Breast epithelium (tissue), 4 donors: ENCODE measurements at regions not wholly inside any gene's neighbourhood (a gene's known extent, or its start where the extent isn't known, plus 50 kb on each side); places are given as distances from the start of the nearest gene placed in this dataset.

ENCODE experiments used
- DNase-seq, 2 donors: peaks; one replicate each; pipeline ENCODE4 v3.0.0-alpha.2; 2019; ENCODE audit warnings: low spot score in 2 of 2
- H3K27ac ChIP-seq, 2 donors: fragments of 200-600 bp; sonication (generic) in 1 of 2; one replicate each; pipeline ENCODE4 v1.5.1; 2016 to 2019; ENCODE audit warnings: mild to moderate bottlenecking in 1 of 2
- H3K27me3 ChIP-seq, 2 donors: fragments of 200-600 bp; sonication (generic) in 1 of 2; one replicate each; pipeline versions ENCODE4 v1.5.1 to v1.6.0; 2017 to 2019; ENCODE audit warnings: control low read depth in 1 of 2, mild to moderate bottlenecking in 1 of 2
- H3K36me3 ChIP-seq: fragments of 200-600 bp; one replicate; pipeline ENCODE4 v1.5.1; 2019
- H3K4me1 ChIP-seq, 2 donors: fragments of 200-600 bp; sonication (generic); one replicate each; pipeline ENCODE4 v1.5.1; 2016 to 2019; ENCODE audit warnings: control low read depth in 1 of 2
- H3K4me3 ChIP-seq, 3 donors: fragments of 200-600 bp; sonication (generic); 1 replicate in 2 of 3; 2 replicates in 1 of 3; pipeline ENCODE4 v1.5.1; 2016 to 2019; ENCODE audit warnings: mild to moderate bottlenecking in 3 of 3, moderate library complexity in 2 of 3
- H3K9me3 ChIP-seq, 2 donors: fragments of 200-600 bp; sonication (generic) in 1 of 2; one replicate each; pipeline ENCODE4 v1.5.1; 2016 to 2019; ENCODE audit warnings: control low read depth in 1 of 2
- POLR2A ChIP-seq: fragments of 450-650 bp; IDR thresholded peaks from one replicate; pipeline ENCODE4 v1.6.1; 2016; ENCODE audit warnings: antibody characterized with exemption, mild to moderate bottlenecking, moderate library complexity
- POLR2AphosphoS5 ChIP-seq, 3 donors: sonication (generic); formaldehyde crosslinking; IDR thresholded peaks; one replicate each; pipeline ENCODE4 v1.6.1; 2017; ENCODE audit warnings: antibody characterized with exemption in 3 of 3
- intact Hi-C: fragments of 100-400 bp; cut with DNase I; formaldehyde crosslinking; loops from one replicate; pipeline ENCODE4 v1.15.1; 2023; ENCODE audit warnings: low total_unique reads
- TF ChIP-seq, protein P1 (sequence below), 3 donors: fragments of 450-650 bp; IDR thresholded peaks; one replicate each; pipeline ENCODE4 v1.5.1; 2016 to 2017; ENCODE audit warnings: antibody characterized with exemption in 3 of 3, mild to moderate bottlenecking in 3 of 3, moderate library complexity in 3 of 3

DNA sequence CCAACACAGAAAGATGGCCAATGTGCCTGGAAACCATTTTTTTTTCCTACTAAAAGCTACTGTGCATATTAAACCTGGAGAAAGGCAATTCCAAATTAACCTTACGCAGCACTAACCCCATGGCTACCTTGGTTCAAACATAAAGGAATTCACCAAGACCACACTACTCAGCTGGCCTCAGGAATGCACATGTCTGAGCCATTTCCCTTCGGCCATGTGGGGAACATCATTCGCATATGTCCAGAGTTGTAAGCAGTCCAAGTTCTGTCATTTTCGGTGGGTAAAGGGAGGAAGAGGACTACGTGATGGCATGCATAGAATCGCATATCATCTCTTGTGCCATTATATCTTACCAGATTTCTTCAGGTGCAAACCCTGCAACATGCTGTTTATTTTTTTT lies 175.4 kb downstream of the NTMT2 start:
- Histone ChIP-seq H3K4me1 (no peaks in the 10 kb centered on the region), H3K36me3 (no peaks in the 10 kb centered on the region), H3K27me3 (no peaks in the 10 kb centered on the region), H3K9me3 (peaks cover 0 to 4% of the 10 kb centered on the region in 2 donors), H3K27ac (no peak overlapping the region), H3K4me3 (no peak overlapping the region)
- DNase-seq = no peak
- intact Hi-C loops = no loop called here
- no peak for TF ChIP-seq POLR2AphosphoS5 (IDR thresholded peaks at IDR 0.05)
- TF ChIP-seq POLR2A = no peak
- TF ChIP-seq, protein P1, sequence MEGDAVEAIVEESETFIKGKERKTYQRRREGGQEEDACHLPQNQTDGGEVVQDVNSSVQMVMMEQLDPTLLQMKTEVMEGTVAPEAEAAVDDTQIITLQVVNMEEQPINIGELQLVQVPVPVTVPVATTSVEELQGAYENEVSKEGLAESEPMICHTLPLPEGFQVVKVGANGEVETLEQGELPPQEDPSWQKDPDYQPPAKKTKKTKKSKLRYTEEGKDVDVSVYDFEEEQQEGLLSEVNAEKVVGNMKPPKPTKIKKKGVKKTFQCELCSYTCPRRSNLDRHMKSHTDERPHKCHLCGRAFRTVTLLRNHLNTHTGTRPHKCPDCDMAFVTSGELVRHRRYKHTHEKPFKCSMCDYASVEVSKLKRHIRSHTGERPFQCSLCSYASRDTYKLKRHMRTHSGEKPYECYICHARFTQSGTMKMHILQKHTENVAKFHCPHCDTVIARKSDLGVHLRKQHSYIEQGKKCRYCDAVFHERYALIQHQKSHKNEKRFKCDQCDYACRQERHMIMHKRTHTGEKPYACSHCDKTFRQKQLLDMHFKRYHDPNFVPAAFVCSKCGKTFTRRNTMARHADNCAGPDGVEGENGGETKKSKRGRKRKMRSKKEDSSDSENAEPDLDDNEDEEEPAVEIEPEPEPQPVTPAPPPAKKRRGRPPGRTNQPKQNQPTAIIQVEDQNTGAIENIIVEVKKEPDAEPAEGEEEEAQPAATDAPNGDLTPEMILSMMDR (IDR thresholded peaks at IDR 0.05) = no peak

DNA sequence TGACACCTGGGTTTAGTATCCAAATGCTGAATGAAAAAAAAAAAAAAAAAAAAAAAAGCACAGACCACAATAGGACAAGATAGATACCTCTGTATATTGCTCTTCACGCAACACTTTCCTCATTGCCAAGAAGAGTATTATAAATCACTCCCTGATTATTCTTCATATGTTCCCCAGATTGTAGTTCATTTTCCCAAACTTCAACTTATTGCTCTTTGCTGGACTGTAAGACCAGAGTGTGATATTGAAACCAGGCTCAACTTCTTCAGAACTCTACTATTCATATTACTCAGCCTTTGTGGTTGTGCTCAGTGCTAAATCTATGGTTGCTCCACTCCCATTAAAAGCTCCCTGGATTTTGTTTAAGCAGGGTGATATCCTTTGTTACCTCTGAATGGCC lies 180.4 kb downstream of the NTMT2 start:
- H3K27ac ChIP-seq = no peak overlapping the region
- H3K36me3 ChIP-seq = no peaks in the 10 kb centered on the region
- TF ChIP-seq POLR2A = no peak
- no peak for TF ChIP-seq POLR2AphosphoS5 (IDR thresholded peaks at IDR 0.05)
- TF ChIP-seq, protein P1 (IDR thresholded peaks at IDR 0.05) = no peak
- no peak for DNase-seq
- peaks cover 0 to 4% of the 10 kb centered on the region in 2 donors for H3K9me3 ChIP-seq
- intact Hi-C loops = no loop called here
- no peaks in the 10 kb centered on the region for H3K27me3 ChIP-seq
- no peak overlapping the region for H3K4me3 ChIP-seq
- no peaks in the 10 kb centered on the region for H3K4me1 ChIP-seq

DNA sequence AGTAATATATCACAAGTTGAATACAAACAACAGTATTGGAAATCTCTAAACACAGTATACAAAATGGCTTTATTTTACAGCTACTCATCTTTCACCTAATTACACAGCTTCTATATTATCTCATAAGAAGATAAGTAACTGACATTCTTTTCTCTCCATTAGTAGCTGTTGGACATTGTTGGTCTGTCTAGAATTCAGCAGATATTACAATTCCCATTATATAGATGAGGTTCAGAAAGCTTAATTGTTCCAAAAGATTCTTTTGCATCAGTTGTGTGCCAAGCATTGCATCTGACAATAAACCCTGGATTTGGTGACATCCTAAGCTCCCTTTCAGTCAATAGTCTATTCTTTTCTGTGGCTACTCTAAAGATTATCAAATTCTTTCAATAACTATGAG lies 187.0 kb downstream of the NTMT2 start:
- Histone ChIP-seq H3K36me3 (no peaks in the 10 kb centered on the region), H3K9me3 (no peaks in the 10 kb centered on the region), H3K4me1 (no peaks in the 10 kb centered on the region), H3K27ac (no peak overlapping the region), H3K27me3 (no peaks in the 10 kb centered on the region), H3K4me3 (no peak overlapping the region)
- DNase-seq = no peak
- intact Hi-C loops = no loop called here
- TF ChIP-seq POLR2AphosphoS5 (IDR thresholded peaks at IDR 0.05) = no peak
- no peak for TF ChIP-seq POLR2A
- TF ChIP-seq, protein P1 (IDR thresholded peaks at IDR 0.05) = no peak

DNA sequence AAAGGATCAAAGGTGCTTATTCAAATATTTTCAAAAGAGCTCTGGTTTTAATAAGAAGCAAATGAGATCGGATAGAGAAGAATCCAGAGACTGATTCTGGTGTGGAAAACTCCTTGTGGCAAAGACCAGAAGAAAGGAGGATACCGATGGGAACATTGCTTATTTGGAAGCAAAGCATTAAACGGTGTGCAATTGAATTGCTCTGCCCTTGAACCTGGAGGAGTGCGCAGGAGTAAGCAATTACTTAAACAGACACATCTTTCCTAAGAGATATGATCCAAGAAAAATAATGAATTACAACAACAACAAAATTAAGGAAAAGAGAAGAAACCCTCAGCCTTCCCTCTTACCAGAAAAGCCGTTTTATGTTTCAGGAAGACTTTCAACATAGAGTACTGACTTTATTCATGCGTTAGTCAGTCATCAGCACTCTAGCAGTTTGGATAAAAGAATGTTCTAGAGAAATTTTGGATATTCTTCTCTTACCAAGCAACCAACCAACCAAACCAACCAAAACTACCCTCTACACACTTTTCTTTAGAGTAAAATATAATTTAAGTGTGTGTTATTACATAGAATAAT lies 191.7 kb downstream of the NTMT2 start:
- TF ChIP-seq POLR2A (no peak), POLR2AphosphoS5 (IDR thresholded peaks at IDR 0.05) (no peak)
- TF ChIP-seq, protein P1 (IDR thresholded peaks at IDR 0.05) = no peak
- Histone ChIP-seq H3K36me3 (no peaks in the 10 kb centered on the region), H3K27ac (no peak overlapping the region), H3K27me3 (no peaks in the 10 kb centered on the region), H3K9me3 (no peaks in the 10 kb centered on the region), H3K4me3 (no peak overlapping the region), H3K4me1 (no peaks in the 10 kb centered on the region)
- no peak for DNase-seq
- intact Hi-C loops = no loop called here

DNA sequence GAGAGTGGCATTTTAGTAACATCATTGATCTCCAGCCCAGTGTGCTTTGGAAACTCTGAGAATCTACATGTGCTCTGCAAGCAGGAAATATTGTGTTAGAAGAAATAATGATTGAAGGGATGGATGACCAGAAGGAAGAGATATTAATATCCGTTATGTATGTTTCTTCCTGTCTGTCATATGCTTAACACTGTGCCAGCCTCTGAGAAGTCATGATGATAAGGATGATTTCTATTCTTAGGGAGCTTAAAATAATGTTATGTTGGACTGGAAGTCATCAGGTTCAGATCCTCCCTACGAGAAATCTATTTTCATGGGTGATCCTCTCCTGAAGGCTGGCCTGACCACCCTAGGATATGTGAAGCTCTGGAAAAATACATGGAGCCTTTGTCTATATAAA lies 192.4 kb upstream of the GORAB start:
- Histone ChIP-seq H3K27ac (no peak overlapping the region), H3K4me1 (no peaks in the 10 kb centered on the region), H3K4me3 (no peak overlapping the region), H3K27me3 (no peaks in the 10 kb centered on the region), H3K36me3 (no peaks in the 10 kb centered on the region), H3K9me3 (no peaks in the 10 kb centered on the region)
- intact Hi-C loops = no loop called here
- DNase-seq = no peak
- TF ChIP-seq POLR2AphosphoS5 (IDR thresholded peaks at IDR 0.05) (no peak), POLR2A (no peak)
- TF ChIP-seq, protein P1 (IDR thresholded peaks at IDR 0.05) = no peak
